Fibroblast of mammary gland (primary cell): ENCODE measurements at regions not wholly inside any gene's neighbourhood (a gene's known extent, or its start where the extent isn't known, plus 50 kb on each side); places are given as distances from the start of the nearest gene placed in this dataset.

Experiments
- DNase-seq: peaks from one replicate; pipeline ENCODE4 v3.0.0-alpha.2; 2010; ENCODE audit warnings: low read depth
- H3K4me3 ChIP-seq: 2 replicates; pipeline ENCODE4 v1.5.1; 2011; ENCODE audit warnings: low read depth, mild to moderate bottlenecking, low read length, moderate library complexity; ENCODE audit not compliant: control insufficient read depth
- CTCF ChIP-seq: conservative IDR thresholded peaks from 2 replicates; pipeline ENCODE4 v1.5.1; 2011; ENCODE audit warnings: low read depth, low read length, inconsistent platforms; ENCODE audit not compliant: control insufficient read depth, insufficient read depth

DNA sequence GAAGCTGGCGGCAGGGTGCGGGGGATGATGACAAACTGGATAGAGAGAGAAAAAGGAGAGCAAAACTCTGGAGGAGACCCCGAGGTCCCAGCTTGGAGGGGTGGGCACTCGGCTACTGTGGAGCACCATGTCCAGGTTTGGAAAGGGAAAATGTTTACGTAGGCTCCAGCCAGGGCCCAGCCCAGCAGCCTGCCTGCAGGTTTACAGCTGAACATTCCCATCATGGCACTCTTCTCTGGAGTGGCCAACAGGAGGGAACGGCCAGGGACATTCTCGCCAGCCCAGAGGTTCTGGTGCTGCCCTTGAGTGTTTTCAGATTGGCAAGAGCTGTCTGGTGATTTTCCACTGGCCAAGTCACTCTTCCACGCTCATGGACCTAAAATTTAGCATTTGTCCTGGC lies 262.9 kb upstream of the TCF4 start:
- no peak for DNase-seq
- no peak overlapping the region for H3K4me3 ChIP-seq
- no peak for TF ChIP-seq CTCF

DNA sequence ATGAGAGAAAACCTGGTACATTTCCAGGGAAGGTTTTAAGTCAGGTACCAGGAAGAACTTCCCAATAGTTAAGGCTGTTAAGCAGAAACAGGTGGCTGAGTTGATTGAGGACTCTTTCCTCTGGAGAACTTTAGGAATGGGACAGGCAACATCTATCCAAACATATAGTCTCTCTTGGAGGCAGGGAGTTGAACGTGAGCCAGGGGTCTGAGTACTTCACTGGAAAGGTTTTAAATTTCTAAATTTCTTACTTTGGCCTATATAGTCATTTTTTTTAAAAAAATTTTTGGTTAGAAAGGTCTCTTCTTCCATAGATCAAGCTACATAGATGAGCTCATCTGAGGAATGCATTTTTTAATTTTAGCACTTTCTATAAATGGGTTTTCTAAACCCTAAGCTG lies 261.4 kb upstream of the TCF4 start:
- no peak overlapping the region for H3K4me3 ChIP-seq
- no peak for DNase-seq

GRCh38 chr18:55847960-55848359 lies 260.0 kb upstream of the TCF4 start:
- no peak overlapping the region for H3K4me3 ChIP-seq
- TF ChIP-seq CTCF = no peak
- DNase-seq = no peak

More for the DNA sequence above, 261.4 kb upstream of the TCF4 start:
- no peak for TF ChIP-seq CTCF

DNA sequence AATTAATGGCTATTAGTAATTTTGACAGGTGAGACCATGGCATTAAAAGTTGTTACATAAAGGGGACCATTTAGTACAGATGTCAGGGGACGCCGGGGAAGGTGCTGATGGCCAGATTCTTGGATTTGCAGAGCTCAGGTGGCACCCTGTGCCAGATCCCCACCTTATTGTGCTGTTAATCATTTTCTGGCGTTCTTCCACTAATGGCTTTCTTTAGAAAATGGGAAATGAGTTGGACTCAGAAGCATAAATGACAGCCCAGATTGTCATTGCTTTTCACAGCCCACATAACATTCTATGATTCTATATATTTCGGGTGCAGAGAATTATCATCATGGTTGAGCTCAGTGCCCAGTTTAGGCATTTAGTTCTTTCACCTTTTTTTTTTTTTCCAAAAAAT lies 257.2 kb upstream of the TCF4 start:
- no peak for TF ChIP-seq CTCF
- no peak overlapping the region for H3K4me3 ChIP-seq
- DNase-seq = no peak

DNA sequence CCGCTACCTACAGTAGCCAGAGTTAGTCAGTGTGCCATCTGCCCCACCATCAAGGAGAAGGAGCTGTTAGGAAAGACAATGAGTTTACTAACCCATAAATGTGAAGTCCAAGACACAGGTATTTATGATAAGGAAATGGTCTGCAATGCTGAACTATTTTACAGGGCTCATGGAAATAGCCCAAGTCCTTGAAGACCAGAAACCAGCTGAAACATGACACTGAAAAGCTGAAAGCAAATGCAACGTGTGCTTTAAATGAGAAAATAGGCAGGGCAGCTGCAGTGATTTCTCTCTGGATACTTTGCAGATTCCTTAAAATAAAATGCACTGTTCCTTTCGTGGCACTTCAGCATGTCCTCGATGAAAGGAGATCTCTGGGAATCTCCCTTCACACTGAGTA lies 256.4 kb upstream of the TCF4 start:
- no peak for TF ChIP-seq CTCF
- no peak for DNase-seq
- no peak overlapping the region for H3K4me3 ChIP-seq

GRCh38 chr18:55841314-55841713 lies 253.3 kb upstream of the TCF4 start:
- no peak overlapping the region for H3K4me3 ChIP-seq
- DNase-seq = no peak

More at GRCh38 chr18:55841314-55841713, 253.3 kb upstream of the TCF4 start:
- TF ChIP-seq CTCF = no peak
